ENCODE measurements at regions not wholly inside any gene's neighbourhood (a gene's known extent, or its start where the extent isn't known, plus 50 kb on each side); places are given as distances from the start of the nearest gene placed in this dataset.

DNA sequence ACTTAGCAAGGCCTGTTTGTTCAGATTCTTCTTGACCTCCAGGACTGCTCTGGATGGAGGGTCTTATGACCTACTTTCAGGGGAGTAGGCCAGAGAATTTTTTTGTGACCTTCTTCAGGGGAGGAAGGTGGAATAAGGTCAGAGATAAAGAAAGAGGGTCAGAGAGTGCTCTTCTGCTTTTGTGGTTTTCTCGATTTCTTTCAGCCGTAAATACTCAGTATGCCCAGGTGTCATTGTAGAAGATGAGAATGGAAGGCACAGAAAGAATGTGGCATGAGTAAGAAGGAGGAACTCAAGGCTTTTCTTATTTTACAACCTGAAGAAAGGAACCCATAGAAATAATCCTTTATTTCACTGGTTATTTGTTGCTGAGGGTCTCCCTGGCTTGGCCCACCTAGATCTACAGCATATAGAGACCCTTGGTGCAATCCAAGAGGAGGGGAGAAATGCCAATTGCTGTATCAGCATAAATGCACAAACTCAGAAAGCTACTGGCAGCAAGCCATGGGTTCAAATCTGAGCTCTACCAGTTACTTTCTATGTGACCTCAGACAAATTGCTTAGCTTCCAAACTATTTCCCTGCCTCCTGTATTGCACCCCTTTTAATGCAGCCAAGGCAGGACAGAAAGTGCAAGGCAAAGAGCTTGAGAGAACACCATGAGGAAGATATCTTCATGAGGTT lies 68.0 kb downstream of the OLIG3 start:
- Histone ChIP-seq H3K4me2 (ENCODE audit: low read length) (no peak overlapping the region), H4K20me1 (ENCODE audit: insufficient read depth) (no peaks in the 10 kb centered on the region), H3K9me3 (ENCODE audit: control insufficient read depth in 1 of 2, insufficient read depth in 1 of 2, low read depth in 1 of 2, low read length in 2 of 2) (no peaks in the 10 kb centered on the region), H3K27me3 (ENCODE audit: insufficient read depth, low read length) (no peaks in the 10 kb centered on the region), H3K4me1 (ENCODE audit: control insufficient read depth in 1 of 2, insufficient read depth in 2 of 2, low read length in 2 of 2) (no peaks in the 10 kb centered on the region), H3K9me2 (ENCODE audit: insufficient read depth) (0 out of 2 replicates have a peak, but pooled peaks cover 6% of the 10 kb centered on the region), H3K36me3 (ENCODE audit: control insufficient read depth in 1 of 2, insufficient read depth in 2 of 2, low read length in 2 of 2) (no peaks in the 10 kb centered on the region), H2AFZ (ENCODE audit: low read depth, low read length, poor library complexity, severe bottlenecking) (no peak overlapping the region), H3K4me3 (replicated peaks in 1 of 2; ENCODE audit: low read depth in 1 of 2, low read length in 2 of 2) (no peak overlapping the region), H3K9ac (ENCODE audit: low read length) (no peak overlapping the region), H3K79me2 (ENCODE audit: insufficient read depth, low read length) (no peaks in the 10 kb centered on the region), H3K27ac (ENCODE audit: low read depth, low read length) (no peak overlapping the region)
- intact Hi-C loops (cut with micrococcal nuclease), result no loop called here
- RAD21 ChIA-PET (ENCODE audit: low non-redundant PET in 1 of 2, low total read pairs in 2 of 2, uncharacterized antibody in 2 of 2, unreplicated experiment in 2 of 2), result no interaction called here
- TF ChIP-seq TCF7L2 (IDR thresholded peaks at IDR 0.05; ENCODE audit: borderline replicate concordance, extremely low read depth, insufficient read depth, insufficient read length), result no peak
- TF ChIP-seq SP1 (IDR thresholded peaks at IDR 0.05; ENCODE audit: low read depth), result no peak
- TF ChIP-seq YY1 (IDR thresholded peaks at IDR 0.05; ENCODE audit: extremely low read depth, insufficient replicate concordance, low read depth, low read length), result no peak
- TF ChIP-seq, protein P1, sequence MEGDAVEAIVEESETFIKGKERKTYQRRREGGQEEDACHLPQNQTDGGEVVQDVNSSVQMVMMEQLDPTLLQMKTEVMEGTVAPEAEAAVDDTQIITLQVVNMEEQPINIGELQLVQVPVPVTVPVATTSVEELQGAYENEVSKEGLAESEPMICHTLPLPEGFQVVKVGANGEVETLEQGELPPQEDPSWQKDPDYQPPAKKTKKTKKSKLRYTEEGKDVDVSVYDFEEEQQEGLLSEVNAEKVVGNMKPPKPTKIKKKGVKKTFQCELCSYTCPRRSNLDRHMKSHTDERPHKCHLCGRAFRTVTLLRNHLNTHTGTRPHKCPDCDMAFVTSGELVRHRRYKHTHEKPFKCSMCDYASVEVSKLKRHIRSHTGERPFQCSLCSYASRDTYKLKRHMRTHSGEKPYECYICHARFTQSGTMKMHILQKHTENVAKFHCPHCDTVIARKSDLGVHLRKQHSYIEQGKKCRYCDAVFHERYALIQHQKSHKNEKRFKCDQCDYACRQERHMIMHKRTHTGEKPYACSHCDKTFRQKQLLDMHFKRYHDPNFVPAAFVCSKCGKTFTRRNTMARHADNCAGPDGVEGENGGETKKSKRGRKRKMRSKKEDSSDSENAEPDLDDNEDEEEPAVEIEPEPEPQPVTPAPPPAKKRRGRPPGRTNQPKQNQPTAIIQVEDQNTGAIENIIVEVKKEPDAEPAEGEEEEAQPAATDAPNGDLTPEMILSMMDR (IDR thresholded peaks at IDR 0.05 in 2 of 3, conservative IDR thresholded peaks at IDR 0.05 in 1 of 3; ENCODE audit: borderline replicate concordance in 1 of 3, insufficient read depth in 1 of 3, low read depth in 2 of 3, low read length in 2 of 3), result no peak
- no peak for TF ChIP-seq POLR2A (IDR thresholded peaks at IDR 0.05; ENCODE audit: borderline replicate concordance, extremely low read depth, insufficient read depth, insufficient read length)
- no peak for TF ChIP-seq CBX3 (IDR thresholded peaks at IDR 0.05; ENCODE audit: low read depth)
- no peak for TF ChIP-seq SIN3A (IDR thresholded peaks at IDR 0.05; ENCODE audit: low read depth)
- TF ChIP-seq, protein P2, sequence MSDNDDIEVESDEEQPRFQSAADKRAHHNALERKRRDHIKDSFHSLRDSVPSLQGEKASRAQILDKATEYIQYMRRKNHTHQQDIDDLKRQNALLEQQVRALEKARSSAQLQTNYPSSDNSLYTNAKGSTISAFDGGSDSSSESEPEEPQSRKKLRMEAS (IDR thresholded peaks at IDR 0.05), result no peak
- TF ChIP-seq JUND (IDR thresholded peaks at IDR 0.05), result no peak
- TF ChIP-seq, protein P3, sequence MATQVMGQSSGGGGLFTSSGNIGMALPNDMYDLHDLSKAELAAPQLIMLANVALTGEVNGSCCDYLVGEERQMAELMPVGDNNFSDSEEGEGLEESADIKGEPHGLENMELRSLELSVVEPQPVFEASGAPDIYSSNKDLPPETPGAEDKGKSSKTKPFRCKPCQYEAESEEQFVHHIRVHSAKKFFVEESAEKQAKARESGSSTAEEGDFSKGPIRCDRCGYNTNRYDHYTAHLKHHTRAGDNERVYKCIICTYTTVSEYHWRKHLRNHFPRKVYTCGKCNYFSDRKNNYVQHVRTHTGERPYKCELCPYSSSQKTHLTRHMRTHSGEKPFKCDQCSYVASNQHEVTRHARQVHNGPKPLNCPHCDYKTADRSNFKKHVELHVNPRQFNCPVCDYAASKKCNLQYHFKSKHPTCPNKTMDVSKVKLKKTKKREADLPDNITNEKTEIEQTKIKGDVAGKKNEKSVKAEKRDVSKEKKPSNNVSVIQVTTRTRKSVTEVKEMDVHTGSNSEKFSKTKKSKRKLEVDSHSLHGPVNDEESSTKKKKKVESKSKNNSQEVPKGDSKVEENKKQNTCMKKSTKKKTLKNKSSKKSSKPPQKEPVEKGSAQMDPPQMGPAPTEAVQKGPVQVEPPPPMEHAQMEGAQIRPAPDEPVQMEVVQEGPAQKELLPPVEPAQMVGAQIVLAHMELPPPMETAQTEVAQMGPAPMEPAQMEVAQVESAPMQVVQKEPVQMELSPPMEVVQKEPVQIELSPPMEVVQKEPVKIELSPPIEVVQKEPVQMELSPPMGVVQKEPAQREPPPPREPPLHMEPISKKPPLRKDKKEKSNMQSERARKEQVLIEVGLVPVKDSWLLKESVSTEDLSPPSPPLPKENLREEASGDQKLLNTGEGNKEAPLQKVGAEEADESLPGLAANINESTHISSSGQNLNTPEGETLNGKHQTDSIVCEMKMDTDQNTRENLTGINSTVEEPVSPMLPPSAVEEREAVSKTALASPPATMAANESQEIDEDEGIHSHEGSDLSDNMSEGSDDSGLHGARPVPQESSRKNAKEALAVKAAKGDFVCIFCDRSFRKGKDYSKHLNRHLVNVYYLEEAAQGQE (IDR thresholded peaks at IDR 0.05; ENCODE audit: low read depth), result no peak
- TF ChIP-seq ZNF274 (IDR thresholded peaks at IDR 0.05; ENCODE audit: low read depth, low read length), result no peak
- TF ChIP-seq FOSL1 (IDR thresholded peaks at IDR 0.05; ENCODE audit: low read depth), result no peak
- no peak for TF ChIP-seq SRF (IDR thresholded peaks at IDR 0.05; ENCODE audit: low read depth)
- TF ChIP-seq, protein P4, sequence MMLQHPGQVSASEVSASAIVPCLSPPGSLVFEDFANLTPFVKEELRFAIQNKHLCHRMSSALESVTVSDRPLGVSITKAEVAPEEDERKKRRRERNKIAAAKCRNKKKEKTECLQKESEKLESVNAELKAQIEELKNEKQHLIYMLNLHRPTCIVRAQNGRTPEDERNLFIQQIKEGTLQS (IDR thresholded peaks at IDR 0.05), result no peak
- no peak for TF ChIP-seq CEBPB (IDR thresholded peaks at IDR 0.05; ENCODE audit: low read depth)
- no peak for TF ChIP-seq EZH2phosphoT487 (IDR thresholded peaks at IDR 0.05; ENCODE audit: borderline replicate concordance)
- TF ChIP-seq POLR2AphosphoS5 (IDR thresholded peaks at IDR 0.05; ENCODE audit: low read depth, low read length), result no peak
- TF ChIP-seq EGR1 (IDR thresholded peaks at IDR 0.05; ENCODE audit: low read depth), result no peak
- TF ChIP-seq, protein P5, sequence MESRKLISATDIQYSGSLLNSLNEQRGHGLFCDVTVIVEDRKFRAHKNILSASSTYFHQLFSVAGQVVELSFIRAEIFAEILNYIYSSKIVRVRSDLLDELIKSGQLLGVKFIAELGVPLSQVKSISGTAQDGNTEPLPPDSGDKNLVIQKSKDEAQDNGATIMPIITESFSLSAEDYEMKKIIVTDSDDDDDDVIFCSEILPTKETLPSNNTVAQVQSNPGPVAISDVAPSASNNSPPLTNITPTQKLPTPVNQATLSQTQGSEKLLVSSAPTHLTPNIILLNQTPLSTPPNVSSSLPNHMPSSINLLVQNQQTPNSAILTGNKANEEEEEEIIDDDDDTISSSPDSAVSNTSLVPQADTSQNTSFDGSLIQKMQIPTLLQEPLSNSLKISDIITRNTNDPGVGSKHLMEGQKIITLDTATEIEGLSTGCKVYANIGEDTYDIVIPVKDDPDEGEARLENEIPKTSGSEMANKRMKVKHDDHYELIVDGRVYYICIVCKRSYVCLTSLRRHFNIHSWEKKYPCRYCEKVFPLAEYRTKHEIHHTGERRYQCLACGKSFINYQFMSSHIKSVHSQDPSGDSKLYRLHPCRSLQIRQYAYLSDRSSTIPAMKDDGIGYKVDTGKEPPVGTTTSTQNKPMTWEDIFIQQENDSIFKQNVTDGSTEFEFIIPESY (IDR thresholded peaks at IDR 0.05; ENCODE audit: extremely low read depth, insufficient replicate concordance, low read length), result no peak
- no TSS peak for BruUV-seq (replicated peaks)
- POLR2A ChIA-PET, result no interaction called here
- no peak for ATAC-seq
- CTCF ChIA-PET, result no interaction called here
- DNase-seq (ENCODE audit: low read depth, low spot score), result no peak
